ENCODE measurements at regions not wholly inside any gene's neighbourhood (a gene's known extent, or its start where the extent isn't known, plus 50 kb on each side); places are given as distances from the start of the nearest gene placed in this dataset.
A peak's percentile ranks its signal among the peaks of the same experiment; 100 is the strongest.

DNA sequence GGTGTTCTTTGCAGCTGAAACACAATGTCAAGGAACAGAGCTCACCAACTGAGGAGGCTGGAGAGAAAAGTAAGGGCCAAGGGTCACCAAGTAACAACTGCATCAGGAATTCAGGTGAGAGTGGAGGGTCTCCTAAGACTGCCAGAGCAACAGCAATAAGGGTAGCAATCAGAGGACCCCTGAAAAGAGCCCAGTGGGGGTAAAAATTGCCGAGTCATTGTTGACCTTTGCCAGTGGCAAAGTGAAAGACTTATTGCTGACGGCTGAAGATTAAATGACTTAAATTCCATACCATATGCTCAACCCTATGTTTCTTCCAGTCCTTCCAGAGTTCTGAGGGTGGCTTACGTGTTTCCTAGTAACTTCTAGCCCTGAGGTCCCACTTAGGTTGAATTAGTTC, 51.9 kb upstream of the ARHGAP42 start:
- FAIRE-seq = no peak
- H2AFZ ChIP-seq (ENCODE audit: low read length) = peak overlapping the region; percentile 33; the same call in 1 of the 2 replicates

More for the DNA sequence above, 51.9 kb upstream of the ARHGAP42 start:
- H2BK15ac ChIP-seq (ENCODE audit: low read length) = 0 out of 2 replicates have a peak overlapping the region, but pooled peaks have one; percentile 47
- H2AK5ac ChIP-seq (ENCODE audit: low read depth, low read length) = no peak overlapping the region
- H3K79me1 ChIP-seq (ENCODE audit: low read depth, low read length) = no peaks in the 10 kb centered on the region
- no peak overlapping the region for H3K14ac ChIP-seq (ENCODE audit: insufficient read length)
- CTCF ChIA-PET (ENCODE audit: partially characterized antibody) = no interaction called here
- H2BK5ac ChIP-seq (ENCODE audit: low read depth, low read length) = no peak overlapping the region
- no peak overlapping the region; the same call in 1 of the 2 replicates for H3K18ac ChIP-seq (ENCODE audit: extremely low read depth, low read length)
- no peaks in the 10 kb centered on the region; a peak in 1 of 7 replicates for H3K27me3 ChIP-seq (replicated peaks in 1 of 4; ENCODE audit: control insufficient read depth in 3 of 4, extremely low read depth in 1 of 4, insufficient read depth in 3 of 4, low read length in 3 of 4)
- no peak overlapping the region for H3K4me3 ChIP-seq (ENCODE audit: extremely low read depth in 1 of 4, insufficient read depth in 2 of 4, low read depth in 3 of 4, low read length in 4 of 4)
- no peak overlapping the region for H3K4me2 ChIP-seq (ENCODE audit: insufficient read depth in 1 of 2, low read depth in 2 of 2, low read length in 2 of 2)
- no peak overlapping the region for H4K8ac ChIP-seq (ENCODE audit: extremely low read depth, insufficient read depth, low read length)
- WGBS, 2 experiments (ENCODE audit: extremely low coverage in 1 of 2, insufficient coverage in 1 of 2, insufficient read length in 1 of 2, insufficient replicate concordance in 2 of 2, low coverage in 1 of 2, low lambda C conversion rate in 2 of 2, missing lambda C conversion rate in 1 of 2) = 98% methylated on average over 3 of the region's 3 CpGs; no CpG with 5 or more reads in 1 of the 2 experiments
- no peaks in the 10 kb centered on the region for H3K23me2 ChIP-seq (ENCODE audit: low read depth, low read length)
- POLR2A ChIA-PET (ENCODE audit: partially characterized antibody) = no interaction called here
- no peaks in the 10 kb centered on the region for H3K36me3 ChIP-seq (ENCODE audit: control insufficient read depth in 2 of 4, insufficient read depth in 4 of 4, low read length in 3 of 4)
- no peak overlapping the region for H4K91ac ChIP-seq (replicated peaks; ENCODE audit: insufficient read length, low read length)
- no peak overlapping the region for H3K23ac ChIP-seq (ENCODE audit: insufficient read length)
- H3K4me1 ChIP-seq (replicated peaks in 1 of 4; ENCODE audit: control insufficient read depth in 3 of 4, insufficient read depth in 4 of 4, low read length in 3 of 4) = peaks cover 0 to 3% (median 0%) of the 10 kb centered on the region in 4 experiments; a peak in 1 of 7 replicates
- DNase-seq (ENCODE audit: low read depth in 1 of 2, low spot score in 2 of 2) = no peak
- H4K5ac ChIP-seq (ENCODE audit: insufficient read length, low read depth, low read length) = no peak overlapping the region
- no peak overlapping the region for H3K9ac ChIP-seq (replicated peaks in 1 of 4; ENCODE audit: extremely low read depth in 1 of 4, low read depth in 3 of 4, low read length in 3 of 4)
- no peak overlapping the region for H3K27ac ChIP-seq (ENCODE audit: low read depth, low read length)
- no peaks in the 10 kb centered on the region for H3K9me3 ChIP-seq (ENCODE audit: insufficient read depth in 2 of 2, low read depth in 1 of 2, low read length in 1 of 2)
- H2BK20ac ChIP-seq (ENCODE audit: low read length) = no peak overlapping the region
- H3K4ac ChIP-seq (replicated peaks; ENCODE audit: insufficient read length, low read depth, low read length) = no peak overlapping the region
- no peaks in the 10 kb centered on the region for H3K79me2 ChIP-seq (ENCODE audit: control insufficient read depth in 1 of 2, insufficient read depth in 2 of 2, low read length in 2 of 2)
- no peak for TF ChIP-seq RBBP5 (IDR thresholded peaks at IDR 0.05; ENCODE audit: borderline replicate concordance, low read depth, low read length)
- TF ChIP-seq BCL11A (IDR thresholded peaks at IDR 0.05; ENCODE audit: low read depth in 2 of 2, low read length in 2 of 2) = no peak
- no peak for TF ChIP-seq JUND (IDR thresholded peaks at IDR 0.05; ENCODE audit: low read length)
- TF ChIP-seq CHD1 (IDR thresholded peaks at IDR 0.05; ENCODE audit: low read depth, low read length) = no peak
- TF ChIP-seq RAD21 (IDR thresholded peaks at IDR 0.05 in 1 of 2, conservative IDR thresholded peaks at IDR 0.05 in 1 of 2; ENCODE audit: low read depth in 2 of 2, low read length in 2 of 2) = no peak
- TF ChIP-seq POLR2AphosphoS5 (IDR thresholded peaks at IDR 0.05; ENCODE audit: low read depth, low read length) = no peak
- TF ChIP-seq POU5F1 (IDR thresholded peaks at IDR 0.05; ENCODE audit: low read depth, low read length) = no peak
- TF ChIP-seq GTF2F1 (IDR thresholded peaks at IDR 0.05; ENCODE audit: borderline replicate concordance, low read depth, low read length) = no peak
- no peak for TF ChIP-seq SP4 (IDR thresholded peaks at IDR 0.05; ENCODE audit: low read length)
- TF ChIP-seq PHF8 (conservative IDR thresholded peaks at IDR 0.05; ENCODE audit: low read depth, low read length) = no peak
- no peak for TF ChIP-seq KDM5A (IDR thresholded peaks at IDR 0.05; ENCODE audit: low read length)
- no peak overlapping the region for H2BK120ac ChIP-seq (replicated peaks; ENCODE audit: low read depth, low read length)
- no peak overlapping the region for H3K56ac ChIP-seq (replicated peaks; ENCODE audit: insufficient read length, low read depth, low read length)
- 0 out of 2 replicates have a peak overlapping the region, but pooled peaks have one; percentile 2 for H2BK12ac ChIP-seq (ENCODE audit: low read depth, low read length)
- no peaks in the 10 kb centered on the region for H4K20me1 ChIP-seq (replicated peaks in 1 of 2; ENCODE audit: control insufficient read depth in 1 of 2, insufficient read depth in 2 of 2, low read length in 2 of 2)
